GM23338 (cell line): ENCODE measurements at regions not wholly inside any gene's neighbourhood (a gene's known extent, or its start where the extent isn't known, plus 50 kb on each side); places are given as distances from the start of the nearest gene placed in this dataset.

Experiments used
- ATAC-seq: fragments of 200-7000 bp; cut with Tn5 transposase; 3 replicates; pipeline ENCODE4 v1.9.1; 2020
- DNase-seq: peaks from one replicate; pipeline ENCODE4 v3.0.0-alpha.2; 2015; ENCODE audit warnings: low spot score
- H2AFZ ChIP-seq: fragments of 200-600 bp; sonication (generic); 2 replicates; pipeline ENCODE4 v1.8.0; 2016; ENCODE audit warnings: antibody characterized with exemption, mild to moderate bottlenecking, moderate library complexity
- H3F3A ChIP-seq: fragments of 200-600 bp; sonication (generic); replicated peaks from 2 replicates; pipeline ENCODE4 v1.8.0; 2017; ENCODE audit warnings: antibody characterized with exemption, mixed run types, low read depth
- H3K27ac ChIP-seq: fragments of 200-600 bp; sonication (generic); 2 replicates; pipeline ENCODE4 v1.6.1; 2016; ENCODE audit warnings: low read depth
- H3K27me3 ChIP-seq: fragments of 200-600 bp; sonication (generic); 2 replicates; pipeline ENCODE4 v1.8.0; 2016; ENCODE audit warnings: mild to moderate bottlenecking, mixed run types, moderate library complexity; ENCODE audit not compliant: insufficient read depth
- H3K36me3 ChIP-seq: fragments of 200-600 bp; sonication (generic); 2 replicates; pipeline ENCODE4 v1.8.0; 2016; ENCODE audit warnings: mild to moderate bottlenecking; ENCODE audit not compliant: insufficient read depth
- H3K4me1 ChIP-seq: fragments of 200-600 bp; sonication (generic); 2 replicates; pipeline ENCODE4 v1.8.0; 2016; ENCODE audit warnings: mild to moderate bottlenecking, moderate library complexity; ENCODE audit not compliant: insufficient read depth
- H3K4me2 ChIP-seq: fragments of 200-600 bp; sonication (generic); 2 replicates; pipeline ENCODE4 v1.7.1; 2017; ENCODE audit warnings: mixed run types
- H3K4me3 ChIP-seq: fragments of 200-600 bp; sonication (generic); 2 replicates; pipeline ENCODE4 v1.6.1; 2016; ENCODE audit warnings: mixed run types
- H3K79me2 ChIP-seq: fragments of 200-600 bp; sonication (generic); replicated peaks from 2 replicates; pipeline ENCODE4 v1.8.0; 2017; ENCODE audit warnings: mild to moderate bottlenecking; ENCODE audit not compliant: insufficient read depth
- H3K9me2 ChIP-seq: fragments of 200-600 bp; sonication (generic); 2 replicates; pipeline ENCODE4 v1.8.0; 2017; ENCODE audit not compliant: insufficient read depth
- H4K20me1 ChIP-seq: fragments of 200-600 bp; sonication (generic); replicated peaks from 2 replicates; pipeline ENCODE4 v1.8.0; 2017; ENCODE audit warnings: mild to moderate bottlenecking; ENCODE audit not compliant: insufficient read depth
- H3K27ac Mint-ChIP-seq: 2 replicates; pipeline ENCODE4 v1.8.0; 2020; ENCODE audit warnings: inconsistent platforms, mild to moderate bottlenecking, moderate library complexity, mixed read lengths
- H3K27me3 Mint-ChIP-seq: 3 replicates; pipeline ENCODE4 v1.8.0; 2022; ENCODE audit warnings: low read depth, mild to moderate bottlenecking, moderate library complexity, mixed read lengths, inconsistent platforms; ENCODE audit not compliant: insufficient read depth, poor library complexity
- H3K36me3 Mint-ChIP-seq: 3 replicates; pipeline ENCODE4 v1.8.0; 2021; ENCODE audit warnings: low read depth, mild to moderate bottlenecking, inconsistent platforms, moderate library complexity, mixed read lengths
- H3K4me1 Mint-ChIP-seq: 3 replicates; pipeline ENCODE4 v1.8.0; 2020; ENCODE audit warnings: mild to moderate bottlenecking, inconsistent platforms, mixed read lengths
- H3K4me3 Mint-ChIP-seq: 3 replicates; pipeline ENCODE4 v1.8.0; 2021; ENCODE audit warnings: moderate library complexity, mild to moderate bottlenecking, inconsistent platforms, mixed read lengths
- H3K9me3 Mint-ChIP-seq: 3 replicates; pipeline ENCODE4 v1.8.0; 2020; ENCODE audit warnings: moderate library complexity, mild to moderate bottlenecking, inconsistent platforms, mixed read lengths
- CREB1 ChIP-seq: fragments of 250-450 bp; sonication (Bioruptor Pico); IDR thresholded peaks from 2 replicates; pipeline ENCODE4 v1.5.0; 2020; ENCODE audit warnings: low read depth, mild to moderate bottlenecking, moderate library complexity
- CTCF ChIP-seq, 2 experiments: fragments of 200-600 bp in 1 of 2; sonication (generic) in 1 of 2; conservative IDR thresholded peaks; 2 replicates each; pipeline versions ENCODE4 v1.5.1 to v1.6.1; 2016 to 2017; ENCODE audit warnings: antibody characterized with exemption in 2 of 2, low read depth in 2 of 2, mild to moderate bottlenecking in 2 of 2, moderate library complexity in 1 of 2
- EZH2 ChIP-seq: fragments of 200-600 bp; sonication (generic); IDR thresholded peaks from one replicate; pipeline ENCODE4 v1.8.0; 2017; ENCODE audit warnings: antibody characterized with exemption, mild to moderate bottlenecking, low read depth; ENCODE audit not compliant: unreplicated experiment
- EZH2phosphoT487 ChIP-seq: fragments of 200-600 bp; sonication (generic); IDR thresholded peaks from one replicate; pipeline ENCODE4 v1.8.1; 2018; ENCODE audit warnings: antibody characterized with exemption; ENCODE audit not compliant: unreplicated experiment
- JUNB ChIP-seq: IDR thresholded peaks from one replicate; pipeline ENCODE4 v1.6.1; 2016; ENCODE audit warnings: antibody characterized with exemption; ENCODE audit not compliant: unreplicated experiment
- NANOG ChIP-seq: IDR thresholded peaks from 2 replicates; pipeline ENCODE4 v1.6.1; 2016; ENCODE audit warnings: antibody characterized with exemption, borderline replicate concordance
- POLR2AphosphoS5 ChIP-seq: IDR thresholded peaks from 2 replicates; pipeline ENCODE4 v1.6.1; 2016; ENCODE audit warnings: antibody characterized with exemption, low read depth
- REST ChIP-seq: IDR thresholded peaks from one replicate; pipeline ENCODE4 v1.6.1; 2018; ENCODE audit warnings: antibody characterized with exemption; ENCODE audit not compliant: unreplicated experiment
- STAT1 ChIP-seq: IDR thresholded peaks from one replicate; pipeline ENCODE4 v1.6.1; 2016; ENCODE audit warnings: antibody characterized with exemption; ENCODE audit not compliant: unreplicated experiment
- ZNF114 ChIP-seq: fragments of 250-450 bp; sonication (Bioruptor Pico); IDR thresholded peaks from 2 replicates; pipeline ENCODE4 v1.5.0; 2020; ENCODE audit warnings: mild to moderate bottlenecking, moderate library complexity
- ZNF331 ChIP-seq: fragments of 250-450 bp; sonication (Bioruptor Pico); IDR thresholded peaks from 2 replicates; pipeline ENCODE4 v1.5.0; 2020; ENCODE audit warnings: low read depth, mild to moderate bottlenecking, moderate library complexity
- TF ChIP-seq, protein P1 (sequence below): IDR thresholded peaks from 2 replicates; pipeline ENCODE4 v1.6.1; 2016; ENCODE audit warnings: antibody characterized with exemption
- TF ChIP-seq, protein P2 (sequence below): fragments of 250-450 bp; sonication (Bioruptor Pico); IDR thresholded peaks from 2 replicates; pipeline ENCODE4 v1.5.0; 2020; ENCODE audit warnings: mild to moderate bottlenecking, moderate library complexity

GRCh38 chr10:61830846-61831273, 70.6 kb upstream of the ARID5B start:
- H2AFZ ChIP-seq: no peak overlapping the region; the same call in 1 of the 2 replicates
- DNase-seq (no peak), ATAC-seq (no peak)
- H3K4me1 ChIP-seq: 0 out of 2 replicates have a peak, but pooled peaks cover under 1% of the 10 kb centered on the region
- H3K27me3 ChIP-seq: no peaks in the 10 kb centered on the region
- no peak overlapping the region for H3K27ac ChIP-seq
- Mint-ChIP-seq H3K4me3 (no peak overlapping the region), H3K4me1 (peaks cover 6% of the 10 kb centered on the region), H3K9me3 (no peaks in the 10 kb centered on the region), H3K27ac (no peak overlapping the region), H3K27me3 (no peaks in the 10 kb centered on the region), H3K36me3 (no peaks in the 10 kb centered on the region)
- no peak overlapping the region for H3K4me3 ChIP-seq
- H3K79me2 ChIP-seq: no peaks in the 10 kb centered on the region
- no peaks in the 10 kb centered on the region for H3F3A ChIP-seq
- no peaks in the 10 kb centered on the region for H4K20me1 ChIP-seq
- TF ChIP-seq, protein P1, sequence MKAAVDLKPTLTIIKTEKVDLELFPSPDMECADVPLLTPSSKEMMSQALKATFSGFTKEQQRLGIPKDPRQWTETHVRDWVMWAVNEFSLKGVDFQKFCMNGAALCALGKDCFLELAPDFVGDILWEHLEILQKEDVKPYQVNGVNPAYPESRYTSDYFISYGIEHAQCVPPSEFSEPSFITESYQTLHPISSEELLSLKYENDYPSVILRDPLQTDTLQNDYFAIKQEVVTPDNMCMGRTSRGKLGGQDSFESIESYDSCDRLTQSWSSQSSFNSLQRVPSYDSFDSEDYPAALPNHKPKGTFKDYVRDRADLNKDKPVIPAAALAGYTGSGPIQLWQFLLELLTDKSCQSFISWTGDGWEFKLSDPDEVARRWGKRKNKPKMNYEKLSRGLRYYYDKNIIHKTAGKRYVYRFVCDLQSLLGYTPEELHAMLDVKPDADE: no peak
- no peak for TF ChIP-seq NANOG
- TF ChIP-seq EZH2: no peak
- TF ChIP-seq POLR2AphosphoS5: no peak
- no peak for TF ChIP-seq EZH2phosphoT487
- TF ChIP-seq ZNF331: no peak
- TF ChIP-seq REST: no peak
- no peak for TF ChIP-seq ZNF114 (CRISPR knock-in tag)
- TF ChIP-seq CTCF (conservative IDR thresholded peaks at IDR 0.05; ENCODE audit: low read depth in 2 of 2): no peak
- no peak for TF ChIP-seq STAT1
- no peak for TF ChIP-seq CREB1 (CRISPR knock-in tag)
- TF ChIP-seq, protein P2, sequence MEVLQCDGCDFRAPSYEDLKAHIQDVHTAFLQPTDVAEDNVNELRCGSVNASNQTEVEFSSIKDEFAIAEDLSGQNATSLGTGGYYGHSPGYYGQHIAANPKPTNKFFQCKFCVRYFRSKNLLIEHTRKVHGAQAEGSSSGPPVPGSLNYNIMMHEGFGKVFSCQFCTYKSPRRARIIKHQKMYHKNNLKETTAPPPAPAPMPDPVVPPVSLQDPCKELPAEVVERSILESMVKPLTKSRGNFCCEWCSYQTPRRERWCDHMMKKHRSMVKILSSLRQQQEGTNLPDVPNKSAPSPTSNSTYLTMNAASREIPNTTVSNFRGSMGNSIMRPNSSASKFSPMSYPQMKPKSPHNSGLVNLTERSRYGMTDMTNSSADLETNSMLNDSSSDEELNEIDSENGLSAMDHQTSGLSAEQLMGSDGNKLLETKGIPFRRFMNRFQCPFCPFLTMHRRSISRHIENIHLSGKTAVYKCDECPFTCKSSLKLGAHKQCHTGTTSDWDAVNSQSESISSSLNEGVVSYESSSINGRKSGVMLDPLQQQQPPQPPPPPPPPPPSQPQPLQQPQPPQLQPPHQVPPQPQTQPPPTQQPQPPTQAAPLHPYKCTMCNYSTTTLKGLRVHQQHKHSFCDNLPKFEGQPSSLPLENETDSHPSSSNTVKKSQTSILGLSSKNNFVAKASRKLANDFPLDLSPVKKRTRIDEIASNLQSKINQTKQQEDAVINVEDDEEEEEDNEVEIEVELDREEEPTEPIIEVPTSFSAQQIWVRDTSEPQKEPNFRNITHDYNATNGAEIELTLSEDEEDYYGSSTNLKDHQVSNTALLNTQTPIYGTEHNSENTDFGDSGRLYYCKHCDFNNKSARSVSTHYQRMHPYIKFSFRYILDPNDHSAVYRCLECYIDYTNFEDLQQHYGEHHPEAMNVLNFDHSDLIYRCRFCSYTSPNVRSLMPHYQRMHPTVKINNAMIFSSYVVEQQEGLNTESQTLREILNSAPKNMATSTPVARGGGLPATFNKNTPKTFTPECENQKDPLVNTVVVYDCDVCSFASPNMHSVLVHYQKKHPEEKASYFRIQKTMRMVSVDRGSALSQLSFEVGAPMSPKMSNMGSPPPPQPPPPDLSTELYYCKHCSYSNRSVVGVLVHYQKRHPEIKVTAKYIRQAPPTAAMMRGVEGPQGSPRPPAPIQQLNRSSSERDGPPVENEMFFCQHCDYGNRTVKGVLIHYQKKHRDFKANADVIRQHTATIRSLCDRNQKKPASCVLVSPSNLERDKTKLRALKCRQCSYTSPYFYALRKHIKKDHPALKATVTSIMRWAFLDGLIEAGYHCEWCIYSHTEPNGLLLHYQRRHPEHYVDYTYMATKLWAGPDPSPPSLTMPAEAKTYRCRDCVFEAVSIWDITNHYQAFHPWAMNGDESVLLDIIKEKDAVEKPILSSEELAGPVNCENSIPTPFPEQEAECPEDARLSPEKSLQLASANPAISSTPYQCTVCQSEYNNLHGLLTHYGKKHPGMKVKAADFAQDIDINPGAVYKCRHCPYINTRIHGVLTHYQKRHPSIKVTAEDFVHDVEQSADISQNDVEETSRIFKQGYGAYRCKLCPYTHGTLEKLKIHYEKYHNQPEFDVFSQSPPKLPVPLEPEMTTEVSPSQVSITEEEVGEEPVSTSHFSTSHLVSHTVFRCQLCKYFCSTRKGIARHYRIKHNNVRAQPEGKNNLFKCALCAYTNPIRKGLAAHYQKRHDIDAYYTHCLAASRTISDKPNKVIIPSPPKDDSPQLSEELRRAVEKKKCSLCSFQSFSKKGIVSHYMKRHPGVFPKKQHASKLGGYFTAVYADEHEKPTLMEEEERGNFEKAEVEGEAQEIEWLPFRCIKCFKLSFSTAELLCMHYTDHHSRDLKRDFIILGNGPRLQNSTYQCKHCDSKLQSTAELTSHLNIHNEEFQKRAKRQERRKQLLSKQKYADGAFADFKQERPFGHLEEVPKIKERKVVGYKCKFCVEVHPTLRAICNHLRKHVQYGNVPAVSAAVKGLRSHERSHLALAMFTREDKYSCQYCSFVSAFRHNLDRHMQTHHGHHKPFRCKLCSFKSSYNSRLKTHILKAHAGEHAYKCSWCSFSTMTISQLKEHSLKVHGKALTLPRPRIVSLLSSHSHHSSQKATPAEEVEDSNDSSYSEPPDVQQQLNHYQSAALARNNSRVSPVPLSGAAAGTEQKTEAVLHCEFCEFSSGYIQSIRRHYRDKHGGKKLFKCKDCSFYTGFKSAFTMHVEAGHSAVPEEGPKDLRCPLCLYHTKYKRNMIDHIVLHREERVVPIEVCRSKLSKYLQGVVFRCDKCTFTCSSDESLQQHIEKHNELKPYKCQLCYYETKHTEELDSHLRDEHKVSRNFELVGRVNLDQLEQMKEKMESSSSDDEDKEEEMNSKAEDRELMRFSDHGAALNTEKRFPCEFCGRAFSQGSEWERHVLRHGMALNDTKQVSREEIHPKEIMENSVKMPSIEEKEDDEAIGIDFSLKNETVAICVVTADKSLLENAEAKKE: no peak
- no peak for TF ChIP-seq JUNB
- H3K9me2 ChIP-seq: peaks cover 10% of the 10 kb centered on the region; the same call in 1 of the 2 replicates
- no peaks in the 10 kb centered on the region for H3K36me3 ChIP-seq
- H3K4me2 ChIP-seq: no peak overlapping the region
